PC-3 (cell line): ENCODE measurements at regions not wholly inside any gene's neighbourhood (a gene's known extent, or its start where the extent isn't known, plus 50 kb on each side); places are given as distances from the start of the nearest gene placed in this dataset.
"Not testable (repeated sequence)": the region's sequence is repeated elsewhere in the genome, so short reads cannot be mapped to it uniquely, and the experiment has no call there.

ENCODE experiments used
- CTCF ChIP-seq: fragments of 300-600 bp; sonication (generic); conservative IDR thresholded peaks from 2 replicates; pipeline ENCODE4 v1.5.1; 2017; ENCODE audit warnings: antibody characterized with exemption, low read depth, mild to moderate bottlenecking, low read length
- EZH2 ChIP-seq: fragments of 300-600 bp; sonication (generic); IDR thresholded peaks from one replicate; pipeline ENCODE4 v1.6.1; 2017; ENCODE audit warnings: antibody characterized with exemption, mild to moderate bottlenecking, low read length; ENCODE audit not compliant: unreplicated experiment

- TF ChIP-seq CTCF, EZH2: not testable (repeated sequence)
Measured at GRCh38 chr10:46784665-46785064, 126.6 kb upstream of the PTPN20 start.
